Stimulated activated naive B cell treated with anti-CD40 and anti-IgM and Interleukin-4, amounts not matched to agents 10 μg/mL and 1 μg/mL and 100 μg/mL, for 72 hours (primary cell): ENCODE measurements at regions not wholly inside any gene's neighbourhood (a gene's known extent, or its start where the extent isn't known, plus 50 kb on each side); places are given as distances from the start of the nearest gene placed in this dataset.

Experiments
- ATAC-seq, 2 donors: fragments of 150-1000 bp; cut with Tn5 transposase; replicated peaks; 2 replicates each; pipeline ENCODE4 v1.10.0; 2021; ENCODE audit warnings: moderate library complexity in 1 of 2
- DNase-seq: peaks from one replicate; pipeline ENCODE4 v3.0.0; 2021
- H3K27ac Mint-ChIP-seq: one replicate; pipeline ENCODE4 v1.8.0; 2022; ENCODE audit warnings: mild to moderate bottlenecking, mixed read lengths
- H3K27me3 Mint-ChIP-seq, 2 donors: one replicate each; pipeline ENCODE4 v1.8.0; 2022; ENCODE audit warnings: mixed read lengths in 2 of 2
- H3K36me3 Mint-ChIP-seq, 2 donors: one replicate each; pipeline ENCODE4 v1.8.0; 2022; ENCODE audit warnings: mixed read lengths in 2 of 2, mild to moderate bottlenecking in 1 of 2
- H3K4me1 Mint-ChIP-seq, 2 donors: one replicate each; pipeline ENCODE4 v1.8.0; 2022; ENCODE audit warnings: mixed read lengths in 2 of 2, mild to moderate bottlenecking in 1 of 2
- H3K4me3 Mint-ChIP-seq, 2 donors: one replicate each; pipeline ENCODE4 v1.8.0; 2022; ENCODE audit warnings: mild to moderate bottlenecking in 2 of 2, mixed read lengths in 2 of 2, moderate library complexity in 1 of 2
- H3K9me3 Mint-ChIP-seq, 2 donors: one replicate each; pipeline ENCODE4 v1.8.0; 2022; ENCODE audit warnings: mixed read lengths in 2 of 2, mild to moderate bottlenecking in 1 of 2

GRCh38 chr9:105967248-105967647, 272.9 kb downstream of the TMEM38B start:
- H3K4me3 Mint-ChIP-seq = no peak overlapping the region
- no peak overlapping the region for H3K27ac Mint-ChIP-seq
- no peak for DNase-seq
- H3K36me3 Mint-ChIP-seq = no peaks in the 10 kb centered on the region
- ATAC-seq = no peak
- H3K27me3 Mint-ChIP-seq = peaks cover 0 to 5% of the 10 kb centered on the region in 2 donors
- H3K9me3 Mint-ChIP-seq = no peaks in the 10 kb centered on the region
- peaks cover 0 to 2% of the 10 kb centered on the region in 2 donors for H3K4me1 Mint-ChIP-seq

GRCh38 chr9:105967797-105968196, 273.5 kb downstream of the TMEM38B start:
- DNase-seq (no peak), ATAC-seq (no peak)
- Mint-ChIP-seq H3K9me3 (no peaks in the 10 kb centered on the region), H3K27me3 (peaks cover 0 to 5% of the 10 kb centered on the region in 2 donors), H3K4me1 (peaks cover 0 to 2% of the 10 kb centered on the region in 2 donors), H3K4me3 (no peak overlapping the region), H3K27ac (no peak overlapping the region), H3K36me3 (no peaks in the 10 kb centered on the region)

- H3K27ac Mint-ChIP-seq = no peak overlapping the region
- H3K36me3 Mint-ChIP-seq = no peaks in the 10 kb centered on the region
- H3K27me3 Mint-ChIP-seq = peaks cover 5 to 6% of the 10 kb centered on the region in 2 donors
- H3K4me3 Mint-ChIP-seq = no peak overlapping the region
- ATAC-seq (no peak), DNase-seq (no peak)
- no peaks in the 10 kb centered on the region for H3K9me3 Mint-ChIP-seq
- peaks cover 0 to 2% of the 10 kb centered on the region in 2 donors for H3K4me1 Mint-ChIP-seq
These were observed 274.6 kb downstream of the TMEM38B start for GRCh38 chr9:105968811-105969466.

- no peak for ATAC-seq
- H3K4me1 Mint-ChIP-seq = peaks cover 0 to 2% of the 10 kb centered on the region in 2 donors
- DNase-seq = no peak
- no peak overlapping the region for H3K4me3 Mint-ChIP-seq
- H3K27ac Mint-ChIP-seq = no peak overlapping the region
- no peaks in the 10 kb centered on the region for H3K9me3 Mint-ChIP-seq
- no peaks in the 10 kb centered on the region for H3K36me3 Mint-ChIP-seq
- peaks cover 5 to 6% of the 10 kb centered on the region in 2 donors for H3K27me3 Mint-ChIP-seq
These were observed 275.3 kb downstream of the TMEM38B start for GRCh38 chr9:105969636-105970035.

- Mint-ChIP-seq H3K9me3 (no peaks in the 10 kb centered on the region), H3K4me1 (peaks cover 4 to 6% of the 10 kb centered on the region in 2 donors), H3K27ac (no peak overlapping the region), H3K36me3 (no peaks in the 10 kb centered on the region), H3K4me3 (no peak overlapping the region), H3K27me3 (peaks cover 4 to 6% of the 10 kb centered on the region in 2 donors)
- DNase-seq (no peak), ATAC-seq (no peak)
These were observed 277.6 kb downstream of the TMEM38B start for GRCh38 chr9:105971986-105972385.

- peaks cover 4 to 6% of the 10 kb centered on the region in 2 donors for H3K4me1 Mint-ChIP-seq
- H3K4me3 Mint-ChIP-seq = no peak overlapping the region
- no peak overlapping the region for H3K27ac Mint-ChIP-seq
- no peaks in the 10 kb centered on the region for H3K36me3 Mint-ChIP-seq
- ATAC-seq (no peak), DNase-seq (no peak)
- H3K27me3 Mint-ChIP-seq = peaks cover 0 to 6% of the 10 kb centered on the region in 2 donors
- no peaks in the 10 kb centered on the region for H3K9me3 Mint-ChIP-seq
These were observed 278.3 kb downstream of the TMEM38B start for GRCh38 chr9:105972466-105973204.

GRCh38 chr9:105973951-105974351, 279.6 kb downstream of the TMEM38B start:
- Mint-ChIP-seq H3K27me3 (peaks cover 0 to 6% of the 10 kb centered on the region in 2 donors), H3K36me3 (no peaks in the 10 kb centered on the region)
- no peak for DNase-seq

GRCh38 chr9:105975886-105976645, 281.7 kb downstream of the TMEM38B start:
- H3K36me3 Mint-ChIP-seq = no peaks in the 10 kb centered on the region
- no peaks in the 10 kb centered on the region for H3K9me3 Mint-ChIP-seq
- ATAC-seq (no peak), DNase-seq (no peak)
- peaks cover 0 to 6% of the 10 kb centered on the region in 2 donors for H3K27me3 Mint-ChIP-seq
- H3K27ac Mint-ChIP-seq = no peak overlapping the region
- peaks cover 4 to 6% of the 10 kb centered on the region in 2 donors for H3K4me1 Mint-ChIP-seq
- no peak overlapping the region for H3K4me3 Mint-ChIP-seq

More at GRCh38 chr9:105973951-105974351, 279.6 kb downstream of the TMEM38B start:
- no peak overlapping the region for H3K27ac Mint-ChIP-seq
- peaks cover 4 to 6% of the 10 kb centered on the region in 2 donors for H3K4me1 Mint-ChIP-seq
- ATAC-seq = no peak
- H3K9me3 Mint-ChIP-seq = no peaks in the 10 kb centered on the region
- no peak overlapping the region for H3K4me3 Mint-ChIP-seq

GRCh38 chr9:105978336-105978735, 284.0 kb downstream of the TMEM38B start:
- Mint-ChIP-seq H3K27ac (no peak overlapping the region), H3K9me3 (no peaks in the 10 kb centered on the region), H3K4me3 (no peak overlapping the region), H3K36me3 (no peaks in the 10 kb centered on the region), H3K4me1 (peaks cover 3 to 6% of the 10 kb centered on the region in 2 donors), H3K27me3 (peaks cover 0 to 1% of the 10 kb centered on the region in 2 donors)
- ATAC-seq (no peak), DNase-seq (no peak)

- Mint-ChIP-seq H3K4me1 (peaks cover 3 to 6% of the 10 kb centered on the region in 2 donors), H3K27ac (no peak overlapping the region), H3K4me3 (no peak overlapping the region), H3K36me3 (no peaks in the 10 kb centered on the region), H3K9me3 (no peaks in the 10 kb centered on the region), H3K27me3 (no peaks in the 10 kb centered on the region)
- DNase-seq (no peak), ATAC-seq (no peak)
These were observed 284.5 kb downstream of the TMEM38B start for GRCh38 chr9:105978826-105979225.

GRCh38 chr9:105979290-105979689, 284.9 kb downstream of the TMEM38B start:
- no peaks in the 10 kb centered on the region for H3K36me3 Mint-ChIP-seq
- no peaks in the 10 kb centered on the region for H3K27me3 Mint-ChIP-seq
- no peak overlapping the region for H3K27ac Mint-ChIP-seq
- DNase-seq (no peak), ATAC-seq (no peak)
- H3K9me3 Mint-ChIP-seq = no peaks in the 10 kb centered on the region
- no peak overlapping the region for H3K4me3 Mint-ChIP-seq
- peaks cover 3 to 6% of the 10 kb centered on the region in 2 donors for H3K4me1 Mint-ChIP-seq

GRCh38 chr9:105984714-105985113, 290.4 kb downstream of the TMEM38B start:
- Mint-ChIP-seq H3K36me3 (no peaks in the 10 kb centered on the region), H3K27me3 (no peaks in the 10 kb centered on the region), H3K9me3 (no peaks in the 10 kb centered on the region), H3K4me1 (no peaks in the 10 kb centered on the region), H3K27ac (no peak overlapping the region), H3K4me3 (no peak overlapping the region)
- no peak for DNase-seq
- ATAC-seq = no peak

GRCh38 chr9:105993116-105993854, 298.9 kb downstream of the TMEM38B start:
- Mint-ChIP-seq H3K4me3 (no peak overlapping the region), H3K36me3 (no peaks in the 10 kb centered on the region), H3K27ac (no peak overlapping the region), H3K4me1 (no peaks in the 10 kb centered on the region), H3K9me3 (no peaks in the 10 kb centered on the region), H3K27me3 (no peaks in the 10 kb centered on the region)
- ATAC-seq = no peak
- no peak for DNase-seq
